HG03469 (cell line): ENCODE measurements at regions not wholly inside any gene's neighbourhood (a gene's known extent, or its start where the extent isn't known, plus 50 kb on each side); places are given as distances from the start of the nearest gene placed in this dataset.
"Not testable (repeated sequence)": the region's sequence is repeated elsewhere in the genome, so short reads cannot be mapped to it uniquely, and the experiment has no call there.

Experiments
- ATAC-seq: cut with Tn5 transposase; IDR thresholded peaks from one replicate; pipeline ENCODE4 v1.9.1; 2021; ENCODE audit warnings: mild to moderate bottlenecking, moderate library complexity, moderate number of reproducible peaks; ENCODE audit not compliant: unreplicated experiment

- no peak for ATAC-seq
Measured at GRCh38 chr2:53131416-53131815, 636.2 kb upstream of the CHAC2 start.

GRCh38 chr2:53130441-53130943 is 637.1 kb upstream of the CHAC2 start:
- ATAC-seq = no peak

- ATAC-seq = no peak
Measured at GRCh38 chr2:53129851-53130250, 637.8 kb upstream of the CHAC2 start.

- no peak for ATAC-seq
Measured at GRCh38 chr2:53127061-53127650, 640.4 kb upstream of the CHAC2 start.

GRCh38 chr2:53114991-53115390 is 652.6 kb upstream of the CHAC2 start:
- no peak for ATAC-seq

GRCh38 chr2:53114582-53114981 is 653.0 kb upstream of the CHAC2 start:
- ATAC-seq = no peak

- not testable (repeated sequence) for ATAC-seq
Measured at GRCh38 chr2:53112408-53112807, 655.2 kb upstream of the CHAC2 start.

- no peak for ATAC-seq
Measured at GRCh38 chr2:53111406-53111805, 656.2 kb upstream of the CHAC2 start.

- no peak for ATAC-seq
Measured at GRCh38 chr2:53111004-53111403, 656.6 kb upstream of the CHAC2 start.

- no peak for ATAC-seq
Measured at GRCh38 chr2:53108246-53108645, 659.4 kb upstream of the CHAC2 start.

GRCh38 chr2:53104263-53104662 is 663.3 kb upstream of the CHAC2 start:
- ATAC-seq = no peak

GRCh38 chr2:53103679-53104078 is 663.9 kb upstream of the CHAC2 start:
- ATAC-seq = no peak

- ATAC-seq = no peak
Measured at GRCh38 chr2:53098696-53099078, 668.9 kb upstream of the CHAC2 start.

- no peak for ATAC-seq
Measured at GRCh38 chr2:53096351-53096750, 671.3 kb upstream of the CHAC2 start.

GRCh38 chr2:53095664-53096063 is 671.9 kb upstream of the CHAC2 start:
- no peak for ATAC-seq

- no peak for ATAC-seq
Measured at GRCh38 chr2:53095227-53095626, 672.4 kb upstream of the CHAC2 start.

- no peak for ATAC-seq
Measured at GRCh38 chr2:53093355-53093754, 674.2 kb upstream of the CHAC2 start.

GRCh38 chr2:53091183-53091582 is 676.4 kb upstream of the CHAC2 start:
- ATAC-seq = no peak

GRCh38 chr2:53087874-53088461 is 679.6 kb upstream of the CHAC2 start:
- ATAC-seq = no peak

- no peak for ATAC-seq
Measured at GRCh38 chr2:53087262-53087873, 680.2 kb upstream of the CHAC2 start.

GRCh38 chr2:53077413-53077812 is 690.2 kb upstream of the CHAC2 start:
- no peak for ATAC-seq

- ATAC-seq = no peak
Measured at GRCh38 chr2:53075760-53076159, 691.8 kb upstream of the CHAC2 start.
